ENCODE measurements at regions not wholly inside any gene's neighbourhood (a gene's known extent, or its start where the extent isn't known, plus 50 kb on each side); places are given as distances from the start of the nearest gene placed in this dataset.

GRCh38 chr7:17031906-17032551 lies 150.2 kb upstream of the AGR3 start:
- Mint-ChIP-seq H3K27ac (peak overlapping the region; percentile 5), H3K4me3 (no peak overlapping the region), H3K36me3 (ENCODE audit: low read depth) (peaks cover 6% of the 10 kb centered on the region), H3K9me3 (peaks cover 5% of the 10 kb centered on the region), H3K27me3 (no peaks in the 10 kb centered on the region), H3K4me1 (peaks cover 45% of the 10 kb centered on the region)
- POLR2A ChIA-PET, result interaction anchor here (1.1 kb wide), 1 partner anchor 32 kb away, joined by 3 read pairs; no protein-coding TSS in a partner anchor
- DNase-seq, result no peak
- CTCF ChIA-PET, result no interaction called here

DNA sequence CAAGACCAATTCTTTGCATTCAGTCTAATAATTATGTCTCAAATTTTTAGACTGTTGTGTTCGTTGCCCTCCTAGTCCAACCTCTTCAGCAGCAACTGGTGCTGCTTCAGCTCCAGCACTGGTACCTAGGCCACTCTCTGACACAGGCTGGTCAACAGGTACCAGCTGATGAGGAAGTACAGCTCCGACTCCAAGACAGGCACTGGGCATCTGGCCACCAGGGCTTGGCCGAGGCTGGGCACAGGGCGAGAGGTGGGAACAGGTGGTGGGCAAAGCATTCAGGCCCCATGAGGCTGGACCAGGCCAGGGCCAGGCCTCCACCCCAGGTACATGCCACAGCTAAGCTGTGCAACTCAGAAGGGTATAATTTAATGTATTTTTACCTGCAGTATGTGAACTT lies 151.5 kb upstream of the AGR3 start:
- H3K36me3 Mint-ChIP-seq (ENCODE audit: low read depth), result peaks cover 3% of the 10 kb centered on the region
- no peak overlapping the region for H3K27ac Mint-ChIP-seq
- H3K4me1 Mint-ChIP-seq, result peaks cover 39% of the 10 kb centered on the region
- no peaks in the 10 kb centered on the region for H3K27me3 Mint-ChIP-seq
- ChIA-PET POLR2A (interaction anchor here (0.6 kb wide), 1 partner anchor 203 kb away, joined by 3 read pairs; no protein-coding TSS in a partner anchor), CTCF (no interaction called here)
- H3K9me3 Mint-ChIP-seq, result peaks cover 2% of the 10 kb centered on the region
- DNase-seq, result no peak
- H3K4me3 Mint-ChIP-seq, result no peak overlapping the region

DNA sequence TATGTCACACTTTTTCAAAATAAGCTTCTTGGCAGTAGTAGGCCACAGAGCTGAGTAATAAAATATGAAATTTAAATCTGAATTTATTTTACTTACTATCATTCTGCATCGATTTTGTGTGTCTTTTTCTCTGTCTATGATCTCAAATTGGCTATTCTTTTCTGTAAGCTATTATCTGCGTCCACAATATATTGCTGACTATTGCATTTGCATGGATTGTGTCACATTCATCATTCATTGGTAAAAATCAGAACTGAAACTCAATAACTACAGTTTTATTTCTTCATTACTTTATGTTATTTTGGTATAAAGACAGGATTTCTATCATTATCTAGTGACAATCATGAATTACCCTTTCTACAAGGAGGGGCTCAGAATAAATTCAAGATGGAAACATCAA lies 154.8 kb upstream of the AGR3 start:
- no peak overlapping the region for H3K27ac Mint-ChIP-seq
- no peaks in the 10 kb centered on the region for H3K27me3 Mint-ChIP-seq
- H3K4me3 Mint-ChIP-seq, result no peak overlapping the region
- no peak for DNase-seq
- peaks cover 8% of the 10 kb centered on the region for H3K36me3 Mint-ChIP-seq (ENCODE audit: low read depth)
- H3K9me3 Mint-ChIP-seq, result peaks cover 6% of the 10 kb centered on the region
- POLR2A ChIA-PET, result no interaction called here
- CTCF ChIA-PET, result interaction anchor here (1.2 kb wide), 1 partner anchor 54 kb away, joined by 3 read pairs; no protein-coding TSS in a partner anchor
- peaks cover 31% of the 10 kb centered on the region for H3K4me1 Mint-ChIP-seq

GRCh38 chr7:17037356-17037755 lies 155.6 kb upstream of the AGR3 start:
- ChIA-PET POLR2A (interaction anchor here (1.2 kb wide), 1 partner anchor 9 kb away, joined by 3 read pairs; no protein-coding TSS in a partner anchor), CTCF (interaction anchor here (1.2 kb wide), 1 partner anchor 54 kb away, joined by 3 read pairs; no protein-coding TSS in a partner anchor)
- Mint-ChIP-seq H3K4me3 (no peak overlapping the region), H3K4me1 (peaks cover 29% of the 10 kb centered on the region), H3K27me3 (no peaks in the 10 kb centered on the region), H3K9me3 (peaks cover 6% of the 10 kb centered on the region), H3K36me3 (ENCODE audit: low read depth) (peaks cover 8% of the 10 kb centered on the region), H3K27ac (no peak overlapping the region)
- no peak for DNase-seq

- peaks cover 6% of the 10 kb centered on the region for H3K9me3 Mint-ChIP-seq
- peaks cover 35% of the 10 kb centered on the region for H3K4me1 Mint-ChIP-seq
- ChIA-PET CTCF (no interaction called here), POLR2A (interaction anchor here (1.2 kb wide), 1 partner anchor 9 kb away, joined by 3 read pairs; no protein-coding TSS in a partner anchor)
- peaks cover 8% of the 10 kb centered on the region for H3K36me3 Mint-ChIP-seq (ENCODE audit: low read depth)
- no peak for DNase-seq
- no peaks in the 10 kb centered on the region for H3K27me3 Mint-ChIP-seq
- no peak overlapping the region for H3K4me3 Mint-ChIP-seq
- H3K27ac Mint-ChIP-seq, result no peak overlapping the region
Measured at GRCh38 chr7:17038160-17038782, 156.5 kb upstream of the AGR3 start.

DNA sequence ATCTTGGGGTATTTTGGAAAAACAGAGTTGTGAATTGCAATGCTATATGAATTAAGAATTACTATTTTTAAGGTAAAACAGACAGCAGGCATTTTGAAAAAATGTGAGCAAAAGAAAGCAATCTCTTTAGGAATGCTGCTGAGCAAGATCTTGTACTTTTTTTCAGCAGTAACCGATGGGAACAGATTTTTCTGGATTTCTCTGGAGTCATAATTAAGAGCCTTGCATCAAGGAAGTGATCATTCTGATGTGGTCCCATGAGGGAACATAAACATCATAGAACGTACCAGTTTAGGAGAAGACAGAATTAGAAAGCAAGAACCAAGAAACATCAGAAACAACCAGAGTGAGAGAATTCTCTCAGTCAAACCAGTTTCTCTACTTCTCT lies 157.0 kb upstream of the AGR3 start:
- Mint-ChIP-seq H3K4me3 (no peak overlapping the region), H3K27me3 (no peaks in the 10 kb centered on the region), H3K4me1 (peaks cover 40% of the 10 kb centered on the region), H3K36me3 (ENCODE audit: low read depth) (peaks cover 8% of the 10 kb centered on the region), H3K9me3 (peaks cover 6% of the 10 kb centered on the region), H3K27ac (no peak overlapping the region)
- CTCF ChIA-PET, result no interaction called here
- POLR2A ChIA-PET, result interaction anchor here (1.2 kb wide), 1 partner anchor 10 kb away, joined by 3 read pairs; no protein-coding TSS in a partner anchor
- DNase-seq, result no peak

- H3K36me3 Mint-ChIP-seq (ENCODE audit: low read depth), result peaks cover 8% of the 10 kb centered on the region
- ChIA-PET POLR2A (no interaction called here), CTCF (no interaction called here)
- no peaks in the 10 kb centered on the region for H3K27me3 Mint-ChIP-seq
- H3K9me3 Mint-ChIP-seq, result peaks cover 6% of the 10 kb centered on the region
- H3K4me1 Mint-ChIP-seq, result peaks cover 45% of the 10 kb centered on the region
- DNase-seq, result no peak
- no peak overlapping the region for H3K27ac Mint-ChIP-seq
- no peak overlapping the region for H3K4me3 Mint-ChIP-seq
Measured at GRCh38 chr7:17039372-17039771, 157.6 kb upstream of the AGR3 start.

- no peak overlapping the region for H3K4me3 Mint-ChIP-seq
Measured at GRCh38 chr7:17040716-17041115, 158.9 kb upstream of the AGR3 start.

GRCh38 chr7:17041324-17041723 lies 159.5 kb upstream of the AGR3 start:
- CTCF ChIA-PET, result no interaction called here
- peak overlapping the region; percentile 61 for H3K27ac Mint-ChIP-seq
- POLR2A ChIA-PET, result no interaction called here
- peaks cover 8% of the 10 kb centered on the region for H3K36me3 Mint-ChIP-seq (ENCODE audit: low read depth)
- no peaks in the 10 kb centered on the region for H3K27me3 Mint-ChIP-seq
- DNase-seq, result no peak
- peaks cover 54% of the 10 kb centered on the region for H3K4me1 Mint-ChIP-seq
- no peak overlapping the region for H3K4me3 Mint-ChIP-seq
- H3K9me3 Mint-ChIP-seq, result peaks cover 6% of the 10 kb centered on the region

More at GRCh38 chr7:17040716-17041115, 158.9 kb upstream of the AGR3 start:
- Mint-ChIP-seq H3K4me1 (peaks cover 54% of the 10 kb centered on the region), H3K36me3 (ENCODE audit: low read depth) (peaks cover 8% of the 10 kb centered on the region), H3K9me3 (peaks cover 6% of the 10 kb centered on the region), H3K27me3 (no peaks in the 10 kb centered on the region), H3K27ac (no peak overlapping the region)
- CTCF ChIA-PET, result no interaction called here
- POLR2A ChIA-PET, result no interaction called here
- DNase-seq, result no peak

- Mint-ChIP-seq H3K4me1 (peaks cover 54% of the 10 kb centered on the region), H3K4me3 (no peak overlapping the region), H3K9me3 (peaks cover 6% of the 10 kb centered on the region), H3K27ac (no peak overlapping the region), H3K36me3 (ENCODE audit: low read depth) (peaks cover 11% of the 10 kb centered on the region), H3K27me3 (no peaks in the 10 kb centered on the region)
- ChIA-PET POLR2A (no interaction called here), CTCF (no interaction called here)
- DNase-seq, result no peak
Measured at GRCh38 chr7:17042211-17042610, 160.4 kb upstream of the AGR3 start.

- POLR2A ChIA-PET, result no interaction called here
- Mint-ChIP-seq H3K36me3 (ENCODE audit: low read depth) (peaks cover 11% of the 10 kb centered on the region), H3K27me3 (no peaks in the 10 kb centered on the region), H3K4me3 (no peak overlapping the region), H3K4me1 (peaks cover 51% of the 10 kb centered on the region), H3K27ac (no peak overlapping the region), H3K9me3 (peaks cover 6% of the 10 kb centered on the region)
- CTCF ChIA-PET, result no interaction called here
- no peak for DNase-seq
Measured at GRCh38 chr7:17043012-17043877, 161.5 kb upstream of the AGR3 start.

GRCh38 chr7:17044396-17044795 lies 162.6 kb upstream of the AGR3 start:
- CTCF ChIA-PET, result interaction anchor here (1.4 kb wide), 1 partner anchor 18 kb away, joined by 5 read pairs; no protein-coding TSS in a partner anchor
- Mint-ChIP-seq H3K4me3 (no peak overlapping the region), H3K27me3 (no peaks in the 10 kb centered on the region), H3K36me3 (ENCODE audit: low read depth) (peaks cover 11% of the 10 kb centered on the region), H3K27ac (no peak overlapping the region), H3K4me1 (peaks cover 45% of the 10 kb centered on the region), H3K9me3 (peaks cover 6% of the 10 kb centered on the region)
- DNase-seq, result no peak
- POLR2A ChIA-PET, result interaction anchor here (0.9 kb wide), 1 partner anchor 14 kb away, joined by 3 read pairs; no protein-coding TSS in a partner anchor

- no peaks in the 10 kb centered on the region for H3K27me3 Mint-ChIP-seq
- H3K27ac Mint-ChIP-seq, result no peak overlapping the region
- ChIA-PET POLR2A (interaction anchor here (0.7 to 0.9 kb wide), 2 partner anchors 14 to 255 kb away, joined by 3 read pairs; no protein-coding TSS in a partner anchor), CTCF (interaction anchor here (1.4 kb wide), 1 partner anchor 18 kb away, joined by 5 read pairs; no protein-coding TSS in a partner anchor)
- H3K36me3 Mint-ChIP-seq (ENCODE audit: low read depth), result peaks cover 11% of the 10 kb centered on the region
- no peak overlapping the region for H3K4me3 Mint-ChIP-seq
- DNase-seq, result no peak
- H3K4me1 Mint-ChIP-seq, result peaks cover 45% of the 10 kb centered on the region
- H3K9me3 Mint-ChIP-seq, result peaks cover 6% of the 10 kb centered on the region
Measured at GRCh38 chr7:17044861-17045260, 163.1 kb upstream of the AGR3 start.
